ENCODE measurements at regions not wholly inside any gene's neighbourhood (a gene's known extent, or its start where the extent isn't known, plus 50 kb on each side); places are given as distances from the start of the nearest gene placed in this dataset.

DNA sequence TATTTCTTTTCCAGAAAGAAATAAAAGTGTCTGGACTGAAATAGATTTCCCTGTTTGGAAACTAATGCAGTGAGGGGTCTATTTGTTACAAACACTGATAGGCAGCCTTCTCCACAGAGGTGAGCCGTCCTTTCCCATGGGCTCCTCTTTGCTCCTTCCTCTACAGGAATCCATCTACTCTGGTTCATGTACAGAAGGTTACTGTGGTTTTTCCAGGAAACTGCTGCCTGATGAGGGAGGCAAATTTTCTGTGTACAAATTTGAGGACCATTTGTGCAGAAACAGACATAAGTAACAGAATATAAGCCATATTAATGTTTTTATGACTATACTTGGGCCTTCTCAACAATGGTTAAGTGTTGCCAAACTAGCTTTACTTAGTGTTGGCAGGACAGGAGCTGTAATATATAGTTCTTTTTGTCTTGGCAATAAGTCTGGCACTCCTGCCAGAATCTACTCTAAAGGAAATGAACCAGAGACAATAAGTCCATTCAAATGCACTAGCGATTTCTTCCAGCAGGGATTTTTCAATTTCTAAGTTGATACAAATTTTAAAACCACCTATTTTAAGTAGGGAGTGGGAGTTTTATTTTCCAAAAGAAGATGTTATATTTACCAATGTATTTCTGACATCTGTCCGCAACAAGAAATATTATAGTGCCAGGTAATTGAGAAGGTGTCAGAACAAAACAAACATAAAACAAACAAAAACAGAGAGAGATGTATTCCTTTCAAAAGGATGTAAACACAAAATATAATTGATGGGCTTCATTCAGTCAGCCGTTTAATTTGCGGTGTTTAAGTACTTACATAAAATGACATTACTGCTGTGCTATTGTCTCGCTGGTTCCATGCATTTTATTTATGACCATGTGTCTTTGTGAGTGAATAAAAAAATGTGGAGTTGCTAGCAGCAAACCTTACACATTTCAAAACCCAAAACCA is 91.0 kb upstream of the NFE2L3 start:
- peaks cover 0 to 4% of the 10 kb centered on the region in 2 donors for H3K27me3 ChIP-seq
- H3K4me1 ChIP-seq: no peaks in the 10 kb centered on the region
- no peaks in the 10 kb centered on the region for H3K36me3 ChIP-seq
- intact Hi-C loops (cut with DNase I; ENCODE audit: low total_unique reads): loop anchor here (10.0 kb wide), 2 partner anchors 166 to 304 kb away; no protein-coding TSS in a partner anchor
- no peak overlapping the region for H3K4me3 ChIP-seq
- no peaks in the 10 kb centered on the region for H3K9me3 ChIP-seq
- no peak for DNase-seq
- H3K27ac ChIP-seq: no peak overlapping the region
- no peak for TF ChIP-seq CTCF (IDR thresholded peaks at IDR 0.05)

- Histone ChIP-seq H3K4me3 (no peak overlapping the region), H3K36me3 (no peaks in the 10 kb centered on the region), H3K9me3 (no peaks in the 10 kb centered on the region), H3K27ac (no peak overlapping the region), H3K27me3 (peaks cover 0 to 4% of the 10 kb centered on the region in 2 donors), H3K4me1 (no peaks in the 10 kb centered on the region)
- DNase-seq: peak in 1 of 2 donors; percentile 59
- peak; percentile 57 to 71 for TF ChIP-seq CTCF (IDR thresholded peaks at IDR 0.05)
- intact Hi-C loops (cut with DNase I; ENCODE audit: low total_unique reads): loop anchor here (10.0 kb wide), 2 partner anchors 167 to 303 kb away; no protein-coding TSS in a partner anchor
These were observed 90.1 kb upstream of the NFE2L3 start for GRCh38 chr7:26061678-26062603.

DNA sequence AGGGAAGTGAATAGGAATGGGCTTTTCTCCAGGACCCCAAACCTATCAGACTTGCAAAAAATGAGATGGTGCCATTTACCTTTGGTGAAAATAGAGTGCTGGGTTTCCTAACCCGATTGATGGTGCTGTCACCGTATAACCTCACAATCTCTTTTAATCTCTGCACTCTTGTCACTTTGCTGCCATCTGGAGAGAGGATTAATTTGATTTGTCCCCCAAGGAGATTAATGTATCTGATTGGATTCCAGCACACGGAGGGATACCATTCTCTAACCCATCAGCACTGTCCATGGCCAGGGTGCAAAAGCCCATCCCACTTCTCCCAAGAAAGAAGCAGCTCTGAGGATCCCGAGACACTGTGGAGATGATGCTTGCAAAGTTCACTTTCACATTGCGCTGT is 86.3 kb upstream of the NFE2L3 start:
- Histone ChIP-seq H3K4me1 (no peaks in the 10 kb centered on the region), H3K27me3 (peaks cover 0 to 4% of the 10 kb centered on the region in 2 donors), H3K9me3 (no peaks in the 10 kb centered on the region), H3K36me3 (no peaks in the 10 kb centered on the region), H3K27ac (no peak overlapping the region), H3K4me3 (no peak overlapping the region)
- TF ChIP-seq CTCF (IDR thresholded peaks at IDR 0.05): no peak
- DNase-seq: no peak
- intact Hi-C loops (cut with DNase I; ENCODE audit: low total_unique reads): loop anchor here (10.0 kb wide), 2 partner anchors 171 to 299 kb away; no protein-coding TSS in a partner anchor

DNA sequence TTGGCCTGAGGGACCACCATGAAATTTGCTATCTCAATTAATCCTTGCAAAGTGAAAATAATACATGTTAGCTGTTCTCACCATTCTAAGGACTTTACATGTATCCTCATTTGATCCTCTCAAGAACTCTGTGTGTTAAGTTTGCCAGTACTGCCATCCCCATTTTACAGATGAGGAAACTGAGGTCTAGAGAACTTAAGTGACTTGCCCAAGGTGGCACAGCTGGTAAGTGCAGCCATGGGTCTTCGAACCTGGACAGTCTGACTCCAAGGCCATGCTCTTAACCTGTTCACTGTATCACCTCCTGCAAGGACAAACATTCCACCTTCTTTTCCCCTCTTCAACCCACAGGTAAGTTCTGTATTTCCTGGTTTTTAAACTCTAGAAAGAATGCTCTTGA is 85.3 kb upstream of the NFE2L3 start:
- intact Hi-C loops (cut with DNase I; ENCODE audit: low total_unique reads): loop anchor here (10.0 kb wide), 2 partner anchors 172 to 298 kb away; no protein-coding TSS in a partner anchor
- Histone ChIP-seq H3K4me3 (no peak overlapping the region), H3K27me3 (peaks cover 0 to 4% of the 10 kb centered on the region in 2 donors), H3K36me3 (no peaks in the 10 kb centered on the region), H3K9me3 (no peaks in the 10 kb centered on the region), H3K4me1 (no peaks in the 10 kb centered on the region), H3K27ac (no peak overlapping the region)
- DNase-seq: no peak
- no peak for TF ChIP-seq CTCF (IDR thresholded peaks at IDR 0.05)

- H3K9me3 ChIP-seq: no peaks in the 10 kb centered on the region
- H3K27me3 ChIP-seq: peaks cover 0 to 7% of the 10 kb centered on the region in 2 donors
- DNase-seq: no peak
- no peak overlapping the region for H3K4me3 ChIP-seq
- no peak for TF ChIP-seq CTCF (IDR thresholded peaks at IDR 0.05)
- H3K4me1 ChIP-seq: no peaks in the 10 kb centered on the region
- intact Hi-C loops (cut with DNase I; ENCODE audit: low total_unique reads): no loop called here
- H3K36me3 ChIP-seq: no peaks in the 10 kb centered on the region
- H3K27ac ChIP-seq: no peak overlapping the region
These were observed 81.7 kb upstream of the NFE2L3 start for GRCh38 chr7:26070290-26070689.
